ENCODE measurements at regions not wholly inside any gene's neighbourhood (a gene's known extent, or its start where the extent isn't known, plus 50 kb on each side); places are given as distances from the start of the nearest gene placed in this dataset.
"Not testable (repeated sequence)": the region's sequence is repeated elsewhere in the genome, so short reads cannot be mapped to it uniquely, and the experiment has no call there.

DNA sequence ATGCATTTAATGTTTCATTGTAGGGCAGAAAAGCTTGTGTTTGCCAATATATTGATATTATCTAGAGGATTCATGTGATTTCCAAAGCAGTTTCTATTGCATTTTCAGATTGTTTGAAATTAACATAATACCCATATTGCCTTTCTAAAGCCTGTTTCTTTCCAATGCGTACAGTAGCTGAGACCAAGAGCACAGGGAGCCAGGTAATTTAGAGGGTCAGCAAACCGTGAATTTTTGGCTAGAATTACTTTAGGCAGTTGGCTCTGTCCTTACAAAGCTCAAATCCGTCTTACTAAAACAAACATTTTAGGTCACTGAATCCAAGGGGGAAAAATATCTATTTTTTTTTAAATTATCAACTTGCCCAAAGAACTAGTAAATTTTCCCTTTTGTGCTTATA, 604.9 kb upstream of the ADARB2 start:
- H3K4me1 ChIP-seq: no peaks in the 10 kb centered on the region
- H3K9me3 ChIP-seq: peaks cover 5% of the 10 kb centered on the region
- TF ChIP-seq, protein P1, sequence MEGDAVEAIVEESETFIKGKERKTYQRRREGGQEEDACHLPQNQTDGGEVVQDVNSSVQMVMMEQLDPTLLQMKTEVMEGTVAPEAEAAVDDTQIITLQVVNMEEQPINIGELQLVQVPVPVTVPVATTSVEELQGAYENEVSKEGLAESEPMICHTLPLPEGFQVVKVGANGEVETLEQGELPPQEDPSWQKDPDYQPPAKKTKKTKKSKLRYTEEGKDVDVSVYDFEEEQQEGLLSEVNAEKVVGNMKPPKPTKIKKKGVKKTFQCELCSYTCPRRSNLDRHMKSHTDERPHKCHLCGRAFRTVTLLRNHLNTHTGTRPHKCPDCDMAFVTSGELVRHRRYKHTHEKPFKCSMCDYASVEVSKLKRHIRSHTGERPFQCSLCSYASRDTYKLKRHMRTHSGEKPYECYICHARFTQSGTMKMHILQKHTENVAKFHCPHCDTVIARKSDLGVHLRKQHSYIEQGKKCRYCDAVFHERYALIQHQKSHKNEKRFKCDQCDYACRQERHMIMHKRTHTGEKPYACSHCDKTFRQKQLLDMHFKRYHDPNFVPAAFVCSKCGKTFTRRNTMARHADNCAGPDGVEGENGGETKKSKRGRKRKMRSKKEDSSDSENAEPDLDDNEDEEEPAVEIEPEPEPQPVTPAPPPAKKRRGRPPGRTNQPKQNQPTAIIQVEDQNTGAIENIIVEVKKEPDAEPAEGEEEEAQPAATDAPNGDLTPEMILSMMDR (IDR thresholded peaks at IDR 0.05): no peak
- TF ChIP-seq EP300 (IDR thresholded peaks at IDR 0.05) (no peak), POLR2A (IDR thresholded peaks at IDR 0.05) (no peak), POLR2AphosphoS5 (IDR thresholded peaks at IDR 0.05) (no peak)
- no peaks in the 10 kb centered on the region for H3K36me3 ChIP-seq
- H3K27ac ChIP-seq: no peak overlapping the region
- WGBS: 86% methylated on average over 3 of the region's 3 CpGs
- no peak for DNase-seq (ENCODE audit: low spot score in 2 of 2)
- no peaks in the 10 kb centered on the region for H3K27me3 ChIP-seq
- H3K4me3 ChIP-seq: no peak overlapping the region

DNA sequence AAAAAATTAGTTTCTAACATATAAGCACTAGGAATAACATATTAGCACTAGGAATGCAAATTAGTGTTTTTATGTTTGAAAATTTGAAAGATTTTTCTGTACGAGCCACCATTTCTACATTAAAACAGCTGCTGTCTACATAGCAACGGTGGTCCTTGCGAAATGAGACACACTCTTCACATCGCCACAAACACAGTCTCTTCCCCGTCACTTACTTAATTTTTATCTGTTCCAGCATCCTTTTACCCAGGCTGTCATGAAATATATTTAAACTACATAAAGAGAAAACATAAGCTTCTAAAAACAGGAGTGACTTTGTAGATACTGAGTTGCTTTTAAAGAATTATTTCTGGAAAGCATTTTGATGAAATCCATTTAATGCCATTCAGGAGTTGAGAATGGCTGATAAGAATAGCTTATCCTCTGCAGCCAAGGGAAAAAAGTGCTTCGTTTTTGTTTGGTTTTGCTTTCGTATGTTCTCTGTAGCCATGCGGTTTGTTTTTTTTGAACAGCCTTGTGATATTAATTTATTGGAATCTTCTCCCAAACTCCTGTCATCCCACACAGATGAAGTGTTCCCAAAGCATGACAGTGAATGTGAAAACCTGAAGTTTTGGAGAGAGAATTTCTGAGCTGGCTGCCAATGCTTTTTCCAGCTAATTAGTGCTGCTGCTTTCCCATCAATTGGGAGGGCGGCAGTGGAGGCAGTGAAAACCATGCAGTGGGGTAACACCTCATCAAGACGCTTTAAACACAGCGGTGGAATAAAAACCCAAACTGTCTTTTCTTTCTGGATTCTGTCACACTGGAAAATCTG, 603.7 kb upstream of the ADARB2 start:
- WGBS: 76% methylated on average over 11 of the region's 11 CpGs
- Histone ChIP-seq H3K4me1 (no peaks in the 10 kb centered on the region), H3K27ac (no peak overlapping the region), H3K9me3 (peaks cover 5% of the 10 kb centered on the region), H3K36me3 (no peaks in the 10 kb centered on the region), H3K4me3 (no peak overlapping the region), H3K27me3 (no peaks in the 10 kb centered on the region)
- TF ChIP-seq EP300 (IDR thresholded peaks at IDR 0.05) (no peak), POLR2A (IDR thresholded peaks at IDR 0.05) (no peak)
- TF ChIP-seq, protein P1 (IDR thresholded peaks at IDR 0.05): no peak
- DNase-seq (ENCODE audit: low spot score in 2 of 2): no peak

DNA sequence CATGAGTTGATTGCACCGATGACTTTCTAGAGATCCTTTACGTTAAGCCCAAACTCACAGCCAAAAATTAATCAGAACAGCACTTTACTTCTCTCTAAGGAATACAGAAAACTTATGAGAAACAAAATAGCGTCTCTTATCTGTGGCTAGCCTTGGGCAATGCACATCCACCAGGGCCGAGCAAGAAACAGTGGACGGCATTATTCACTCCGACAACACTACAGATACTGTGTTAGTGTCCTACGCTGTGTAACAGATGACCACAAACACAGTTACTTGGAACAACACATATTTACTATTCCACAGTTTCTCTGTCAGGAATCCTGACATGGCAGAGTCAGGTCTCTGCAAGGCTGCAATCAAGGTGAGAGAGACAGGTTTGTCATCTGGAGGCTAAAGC, 598.3 kb upstream of the ADARB2 start:
- Histone ChIP-seq H3K4me3 (no peak overlapping the region), H3K36me3 (no peaks in the 10 kb centered on the region), H3K27ac (no peak overlapping the region), H3K4me1 (no peaks in the 10 kb centered on the region), H3K9me3 (peaks cover 5% of the 10 kb centered on the region), H3K27me3 (no peaks in the 10 kb centered on the region)
- DNase-seq (ENCODE audit: low spot score in 2 of 2): no peak
- TF ChIP-seq POLR2A (IDR thresholded peaks at IDR 0.05) (no peak), EP300 (IDR thresholded peaks at IDR 0.05) (no peak), POLR2AphosphoS5 (IDR thresholded peaks at IDR 0.05) (no peak)
- TF ChIP-seq, protein P1 (IDR thresholded peaks at IDR 0.05): no peak
- WGBS: 79% methylated on average over 7 of the region's 7 CpGs

DNA sequence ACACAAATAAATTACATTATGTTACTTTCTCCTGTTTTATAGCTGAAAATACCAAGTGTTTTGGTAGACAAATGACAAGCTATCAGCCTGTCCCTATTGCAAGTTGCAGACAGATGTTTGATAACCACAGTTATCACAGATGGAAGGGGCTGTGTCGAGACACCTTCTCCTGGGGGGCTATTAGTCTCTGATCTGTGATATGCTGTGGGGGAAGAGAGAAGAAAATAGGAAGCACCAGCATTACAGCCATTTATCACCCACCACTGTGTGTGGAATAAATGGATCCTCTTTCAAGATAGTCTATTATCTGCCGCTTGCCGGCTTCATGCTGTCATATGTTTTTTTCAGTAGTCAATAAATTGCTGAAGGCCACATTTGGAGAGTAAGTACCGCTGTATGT, 597.2 kb upstream of the ADARB2 start:
- no peaks in the 10 kb centered on the region for H3K36me3 ChIP-seq
- H3K4me3 ChIP-seq: no peak overlapping the region
- no peak for DNase-seq (ENCODE audit: low spot score in 2 of 2)
- H3K27me3 ChIP-seq: no peaks in the 10 kb centered on the region
- H3K4me1 ChIP-seq: no peaks in the 10 kb centered on the region
- no peaks in the 10 kb centered on the region for H3K9me3 ChIP-seq
- TF ChIP-seq POLR2A (IDR thresholded peaks at IDR 0.05): no peak
- WGBS: 61% methylated on average over 4 of the region's 4 CpGs
- H3K27ac ChIP-seq: no peak overlapping the region

DNA sequence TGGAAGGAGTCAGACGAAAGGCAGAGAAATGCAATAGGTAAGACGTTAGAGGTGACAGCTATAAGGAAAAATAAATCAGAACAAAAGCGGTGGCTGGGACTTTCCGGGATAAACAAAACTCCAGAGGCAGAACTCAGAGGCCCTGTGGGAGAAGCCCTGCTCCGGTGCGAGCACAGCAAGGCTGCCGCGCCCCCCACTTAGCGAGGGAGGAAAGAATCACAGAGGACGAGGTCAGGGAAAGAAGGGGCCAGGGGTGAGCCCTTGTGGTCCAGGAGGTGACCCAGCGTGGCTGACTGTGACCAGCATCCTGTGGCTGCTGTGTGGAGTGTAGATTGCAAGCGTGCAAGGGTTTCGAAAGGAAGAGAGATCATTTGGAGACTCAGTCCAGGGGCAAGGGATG, 591.8 kb upstream of the ADARB2 start:
- Histone ChIP-seq H3K9me3 (peaks cover 5% of the 10 kb centered on the region), H3K36me3 (no peaks in the 10 kb centered on the region), H3K27me3 (no peaks in the 10 kb centered on the region), H3K4me3 (no peak overlapping the region), H3K4me1 (no peaks in the 10 kb centered on the region), H3K27ac (no peak overlapping the region)
- WGBS: 70% methylated on average over 13 of the region's 13 CpGs
- no peak for TF ChIP-seq POLR2AphosphoS5 (IDR thresholded peaks at IDR 0.05)
- TF ChIP-seq, protein P1 (IDR thresholded peaks at IDR 0.05): no peak
- no peak for TF ChIP-seq EP300 (IDR thresholded peaks at IDR 0.05)
- DNase-seq (ENCODE audit: low spot score in 2 of 2): no peak

DNA sequence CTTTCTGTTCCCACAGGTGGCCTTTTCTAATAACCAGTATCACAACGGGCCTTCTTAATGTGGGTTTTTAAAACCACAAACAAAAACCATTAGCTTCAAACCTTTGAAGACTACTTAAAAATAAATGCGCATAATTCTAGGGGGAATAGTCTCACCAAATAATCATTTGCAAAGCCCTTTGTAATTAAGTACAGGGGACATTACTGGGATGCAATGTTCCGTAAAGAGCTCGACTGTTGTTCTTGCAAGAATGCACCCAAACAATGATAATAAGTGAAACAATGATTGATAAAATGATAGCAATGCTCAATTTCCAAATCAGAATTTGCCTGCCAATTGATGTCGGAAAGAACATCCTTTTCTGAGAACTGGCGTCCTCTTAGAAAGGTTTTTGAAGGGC, 589.1 kb upstream of the ADARB2 start:
- Histone ChIP-seq H3K36me3 (no peaks in the 10 kb centered on the region), H3K27me3 (no peaks in the 10 kb centered on the region), H3K4me1 (no peaks in the 10 kb centered on the region), H3K9me3 (peaks cover 5% of the 10 kb centered on the region), H3K4me3 (no peak overlapping the region), H3K27ac (no peak overlapping the region)
- TF ChIP-seq, protein P1 (IDR thresholded peaks at IDR 0.05): no peak
- TF ChIP-seq POLR2A (IDR thresholded peaks at IDR 0.05) (no peak), EP300 (IDR thresholded peaks at IDR 0.05) (no peak), POLR2AphosphoS5 (IDR thresholded peaks at IDR 0.05) (no peak)
- WGBS: 78% methylated on average over 6 of the region's 6 CpGs
- no peak for DNase-seq (ENCODE audit: low spot score in 2 of 2)

DNA sequence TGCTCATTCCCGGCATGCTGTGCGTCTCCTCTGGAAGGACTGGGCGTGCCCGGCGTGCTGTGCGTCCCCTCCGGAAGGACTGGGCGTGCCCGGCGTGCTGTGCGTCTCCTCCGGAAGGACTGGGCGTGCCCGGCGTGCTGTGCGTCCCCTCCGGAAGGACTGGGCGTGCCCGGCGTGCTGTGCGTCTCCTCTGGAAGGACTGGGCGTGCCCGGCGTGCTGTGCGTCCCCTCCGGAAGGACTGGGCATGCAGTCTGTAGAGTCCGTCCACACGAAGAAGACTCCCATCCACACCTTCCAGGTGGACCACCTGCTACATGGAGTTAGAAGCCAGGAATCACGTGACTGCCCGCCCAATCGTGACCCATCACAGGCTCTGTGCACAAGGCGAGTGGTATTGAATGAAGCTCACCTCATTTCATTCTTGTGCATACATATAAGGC, 577.7 kb upstream of the ADARB2 start:
- 88% methylated on average over 16 of the region's 32 CpGs for WGBS
- not testable (repeated sequence) for DNase-seq (ENCODE audit: low spot score in 2 of 2); H3K4me1 ChIP-seq; H3K27me3 ChIP-seq; H3K36me3 ChIP-seq; H3K9me3 ChIP-seq; H3K4me3 ChIP-seq; H3K27ac ChIP-seq

All from suprapubic skin (tissue), 4 donors.